Upper lobe of left lung (tissue), 4 donors: ENCODE measurements at regions not wholly inside any gene's neighbourhood (a gene's known extent, or its start where the extent isn't known, plus 50 kb on each side); places are given as distances from the start of the nearest gene placed in this dataset.

Experiments
- CTCF ChIP-seq, 6 experiments: fragments of 450-650 bp in 4 of 6; fragments of 200-600 bp in 2 of 6; sonication (generic) in 2 of 6; IDR thresholded peaks; one replicate each; pipeline ENCODE4 v1.5.1; 2016 to 2019; ENCODE audit warnings: antibody characterized with exemption in 6 of 6
- EP300 ChIP-seq, 4 donors: sonication (generic); formaldehyde crosslinking; IDR thresholded peaks; one replicate each; pipeline ENCODE4 v1.5.1; 2017; ENCODE audit warnings: antibody characterized with exemption in 4 of 4, control low read depth in 2 of 4
- POLR2AphosphoS5 ChIP-seq, 2 donors: sonication (generic); formaldehyde crosslinking; IDR thresholded peaks; one replicate each; pipeline ENCODE4 v1.5.1; 2017; ENCODE audit warnings: antibody characterized with exemption in 2 of 2

- TF ChIP-seq POLR2AphosphoS5 (IDR thresholded peaks at IDR 0.05) (no peak), CTCF (IDR thresholded peaks at IDR 0.05) (no peak), EP300 (IDR thresholded peaks at IDR 0.05) (no peak)
Observed at GRCh38 chr2:128432423-128432822, 113.8 kb upstream of the HS6ST1 start.
